ENCODE measurements at regions not wholly inside any gene's neighbourhood (a gene's known extent, or its start where the extent isn't known, plus 50 kb on each side); places are given as distances from the start of the nearest gene placed in this dataset.

DNA sequence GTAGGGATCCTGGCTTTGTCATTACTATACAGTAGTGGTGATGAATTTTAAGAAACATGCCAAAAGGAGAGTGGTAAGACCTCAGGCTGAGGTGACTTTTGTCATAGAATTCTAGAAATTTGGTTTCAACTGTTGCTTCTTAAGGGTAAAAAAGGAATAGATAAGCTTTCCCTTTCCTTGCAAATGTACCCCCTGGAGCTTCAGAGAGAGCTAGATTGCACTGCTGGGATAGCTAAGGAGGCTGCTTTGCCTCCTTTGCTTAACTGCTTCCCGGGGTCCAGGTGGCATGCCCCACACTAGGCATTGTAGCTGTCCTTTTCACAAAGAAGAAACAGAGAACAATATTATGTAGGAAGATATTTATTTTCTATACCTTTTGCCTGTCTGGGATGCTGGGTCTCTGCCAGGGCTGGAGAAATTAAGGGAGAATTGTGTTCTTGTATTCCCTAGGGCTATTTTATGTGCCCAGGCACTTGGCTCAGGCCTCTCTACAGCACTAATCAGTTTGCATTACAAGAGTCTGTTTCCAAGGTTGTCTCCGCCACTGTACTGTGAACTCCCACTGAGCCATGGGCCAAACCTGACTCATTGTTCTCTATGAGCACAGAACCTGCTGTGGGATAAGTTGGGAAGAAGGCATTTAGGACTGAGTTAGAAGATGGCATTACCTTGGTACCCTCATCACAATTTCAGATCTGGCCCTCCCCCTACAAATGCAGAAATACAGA lies 460.0 kb downstream of the PDCD6IP start:
- TF ChIP-seq, protein P1, sequence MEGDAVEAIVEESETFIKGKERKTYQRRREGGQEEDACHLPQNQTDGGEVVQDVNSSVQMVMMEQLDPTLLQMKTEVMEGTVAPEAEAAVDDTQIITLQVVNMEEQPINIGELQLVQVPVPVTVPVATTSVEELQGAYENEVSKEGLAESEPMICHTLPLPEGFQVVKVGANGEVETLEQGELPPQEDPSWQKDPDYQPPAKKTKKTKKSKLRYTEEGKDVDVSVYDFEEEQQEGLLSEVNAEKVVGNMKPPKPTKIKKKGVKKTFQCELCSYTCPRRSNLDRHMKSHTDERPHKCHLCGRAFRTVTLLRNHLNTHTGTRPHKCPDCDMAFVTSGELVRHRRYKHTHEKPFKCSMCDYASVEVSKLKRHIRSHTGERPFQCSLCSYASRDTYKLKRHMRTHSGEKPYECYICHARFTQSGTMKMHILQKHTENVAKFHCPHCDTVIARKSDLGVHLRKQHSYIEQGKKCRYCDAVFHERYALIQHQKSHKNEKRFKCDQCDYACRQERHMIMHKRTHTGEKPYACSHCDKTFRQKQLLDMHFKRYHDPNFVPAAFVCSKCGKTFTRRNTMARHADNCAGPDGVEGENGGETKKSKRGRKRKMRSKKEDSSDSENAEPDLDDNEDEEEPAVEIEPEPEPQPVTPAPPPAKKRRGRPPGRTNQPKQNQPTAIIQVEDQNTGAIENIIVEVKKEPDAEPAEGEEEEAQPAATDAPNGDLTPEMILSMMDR (optimal IDR thresholded peaks at IDR 0.05 in 1 of 3, IDR thresholded peaks at IDR 0.05 in 1 of 3, conservative IDR thresholded peaks at IDR 0.05 in 1 of 3; ENCODE audit: extremely low read depth in 1 of 3, insufficient read depth in 2 of 3, low read length in 3 of 3): no peak
- no peak for TF ChIP-seq EZH2 (IDR thresholded peaks at IDR 0.05; ENCODE audit: low read length)

All from keratinocyte (primary cell).